Gastrocnemius medialis (tissue), 4 donors: ENCODE measurements at regions not wholly inside any gene's neighbourhood (a gene's known extent, or its start where the extent isn't known, plus 50 kb on each side); places are given as distances from the start of the nearest gene placed in this dataset.

Experiments used
- ATAC-seq, 2 donors: fragments of 150-250 bp; one replicate each; pipeline ENCODE4 v1.9.1; 2016
- DNase-seq, 2 donors: peaks; one replicate each; pipeline ENCODE4 v3.0.0-alpha.2; 2019
- H3K27ac ChIP-seq, 4 donors: fragments of 200-600 bp; sonication (generic); 1 replicate in 1 of 4; 2 replicates in 3 of 4; pipeline ENCODE4 v1.5.1; 2016 to 2018; ENCODE audit warnings: mild to moderate bottlenecking in 2 of 4, moderate library complexity in 1 of 4
- H3K27me3 ChIP-seq, 3 donors: fragments of 200-600 bp; sonication (generic) in 2 of 3; 1 replicate in 1 of 3; 2 replicates in 2 of 3; pipeline versions ENCODE4 v1.5.1 to v1.6.0; 2016 to 2019; ENCODE audit warnings: mild to moderate bottlenecking in 1 of 3, moderate library complexity in 1 of 3
- H3K36me3 ChIP-seq, 2 donors: fragments of 200-600 bp; sonication (generic) in 1 of 2; one replicate each; pipeline ENCODE4 v1.5.1; 2017 to 2018
- H3K4me1 ChIP-seq, 2 donors: fragments of 200-600 bp; sonication (generic) in 1 of 2; one replicate each; pipeline ENCODE4 v1.5.1; 2016 to 2017; ENCODE audit warnings: mild to moderate bottlenecking in 2 of 2
- H3K4me3 ChIP-seq, 4 donors: fragments of 200-600 bp; sonication (generic) in 3 of 4; 1 replicate in 1 of 4; 2 replicates in 3 of 4; pipeline ENCODE4 v1.5.1; 2016 to 2019; ENCODE audit warnings: mild to moderate bottlenecking in 2 of 4
- H3K9me3 ChIP-seq, 3 donors: fragments of 200-600 bp; sonication (generic) in 2 of 3; 1 replicate in 1 of 3; 2 replicates in 2 of 3; pipeline ENCODE4 v1.5.1; 2016 to 2019
- POLR2A ChIP-seq, 2 donors: fragments of 450-650 bp; IDR thresholded peaks; one replicate each; pipeline ENCODE4 v1.6.1; 2017; ENCODE audit warnings: antibody characterized with exemption in 2 of 2, mild to moderate bottlenecking in 2 of 2, moderate library complexity in 2 of 2
- in situ Hi-C, 4 donors: fragments of 200-750 bp; cut with MboI; loops; one replicate each; pipeline versions ENCODE4 v1.15.0 to v1.8.0; 2017; ENCODE audit warnings: low sequenced_read_pairs in 4 of 4
- intact Hi-C: fragments of 100-400 bp; cut with DNase I; formaldehyde crosslinking; loops from one replicate; pipeline ENCODE4 v1.15.1; 2023; ENCODE audit warnings: low total_unique reads
- TF ChIP-seq, protein P1 (sequence below), 5 experiments: fragments of 450-650 bp in 3 of 5; fragments of 200-600 bp in 2 of 5; sonication (generic) in 2 of 5; IDR thresholded peaks in 4 of 5; conservative IDR thresholded peaks in 1 of 5; 1 replicate in 4 of 5; 2 replicates in 1 of 5; pipeline ENCODE4 v1.5.1; 2016 to 2019; ENCODE audit warnings: antibody characterized with exemption in 5 of 5, mild to moderate bottlenecking in 3 of 5, moderate library complexity in 3 of 5

DNA sequence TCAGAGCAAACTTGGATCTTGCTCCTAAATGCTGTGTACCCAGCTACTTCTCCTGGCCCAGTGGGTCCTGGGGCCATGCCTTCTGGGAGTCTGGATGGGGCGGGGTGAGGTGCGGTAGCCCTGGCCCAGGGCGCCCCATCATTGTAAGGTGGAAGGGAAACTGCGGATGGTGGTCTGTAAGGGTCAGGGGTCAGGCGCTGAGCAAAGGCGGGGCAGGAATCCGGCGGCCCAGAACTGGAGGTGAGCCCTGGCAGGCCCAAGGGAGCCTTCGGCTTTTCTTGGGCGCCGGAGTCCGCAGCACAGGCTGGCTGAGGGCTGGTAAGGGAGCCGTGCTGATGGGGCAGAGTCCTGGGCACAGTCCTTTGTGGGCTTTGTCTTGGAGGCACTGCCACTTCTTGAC lies 66.5 kb upstream of the CTBP2 start:
- H3K27ac ChIP-seq: no peak overlapping the region
- no peaks in the 10 kb centered on the region for H3K9me3 ChIP-seq
- DNase-seq (no peak), ATAC-seq (no peak)
- no peaks in the 10 kb centered on the region for H3K36me3 ChIP-seq
- in situ Hi-C loops: no loop called here
- H3K4me1 ChIP-seq: no peaks in the 10 kb centered on the region
- intact Hi-C loops: no loop called here
- H3K4me3 ChIP-seq: no peak overlapping the region
- no peaks in the 10 kb centered on the region for H3K27me3 ChIP-seq
- TF ChIP-seq, protein P1, sequence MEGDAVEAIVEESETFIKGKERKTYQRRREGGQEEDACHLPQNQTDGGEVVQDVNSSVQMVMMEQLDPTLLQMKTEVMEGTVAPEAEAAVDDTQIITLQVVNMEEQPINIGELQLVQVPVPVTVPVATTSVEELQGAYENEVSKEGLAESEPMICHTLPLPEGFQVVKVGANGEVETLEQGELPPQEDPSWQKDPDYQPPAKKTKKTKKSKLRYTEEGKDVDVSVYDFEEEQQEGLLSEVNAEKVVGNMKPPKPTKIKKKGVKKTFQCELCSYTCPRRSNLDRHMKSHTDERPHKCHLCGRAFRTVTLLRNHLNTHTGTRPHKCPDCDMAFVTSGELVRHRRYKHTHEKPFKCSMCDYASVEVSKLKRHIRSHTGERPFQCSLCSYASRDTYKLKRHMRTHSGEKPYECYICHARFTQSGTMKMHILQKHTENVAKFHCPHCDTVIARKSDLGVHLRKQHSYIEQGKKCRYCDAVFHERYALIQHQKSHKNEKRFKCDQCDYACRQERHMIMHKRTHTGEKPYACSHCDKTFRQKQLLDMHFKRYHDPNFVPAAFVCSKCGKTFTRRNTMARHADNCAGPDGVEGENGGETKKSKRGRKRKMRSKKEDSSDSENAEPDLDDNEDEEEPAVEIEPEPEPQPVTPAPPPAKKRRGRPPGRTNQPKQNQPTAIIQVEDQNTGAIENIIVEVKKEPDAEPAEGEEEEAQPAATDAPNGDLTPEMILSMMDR (IDR thresholded peaks at IDR 0.05 in 4 of 5, conservative IDR thresholded peaks at IDR 0.05 in 1 of 5): no peak
- TF ChIP-seq POLR2A (IDR thresholded peaks at IDR 0.05): no peak

DNA sequence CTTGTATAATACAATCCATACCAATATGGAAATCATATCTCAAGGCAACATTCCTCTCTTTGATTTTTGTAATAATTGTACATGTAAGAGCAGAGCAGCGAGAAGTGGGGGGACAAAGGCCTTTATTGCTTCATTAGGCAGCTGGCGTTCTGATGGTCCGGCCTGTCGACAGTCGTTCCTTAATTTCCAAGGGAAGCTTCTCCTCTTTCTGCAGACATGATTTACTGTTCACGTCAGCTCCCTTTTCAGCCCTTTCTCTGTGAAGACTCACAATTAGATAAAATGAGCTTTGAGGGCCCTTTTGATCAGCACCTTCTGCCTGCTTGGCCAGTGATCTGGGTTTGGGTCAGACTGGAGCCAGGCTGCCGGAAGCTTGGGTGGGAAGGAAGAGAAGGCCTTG lies 65.6 kb upstream of the CTBP2 start:
- no peaks in the 10 kb centered on the region for H3K4me1 ChIP-seq
- DNase-seq: no peak
- intact Hi-C loops (no loop called here), in situ Hi-C loops (no loop called here)
- no peak overlapping the region for H3K4me3 ChIP-seq
- no peak for ATAC-seq
- H3K27ac ChIP-seq: no peak overlapping the region
- H3K9me3 ChIP-seq: no peaks in the 10 kb centered on the region
- H3K36me3 ChIP-seq: no peaks in the 10 kb centered on the region
- TF ChIP-seq, protein P1 (IDR thresholded peaks at IDR 0.05 in 4 of 5, conservative IDR thresholded peaks at IDR 0.05 in 1 of 5): no peak
- TF ChIP-seq POLR2A (IDR thresholded peaks at IDR 0.05): no peak
- no peaks in the 10 kb centered on the region for H3K27me3 ChIP-seq

DNA sequence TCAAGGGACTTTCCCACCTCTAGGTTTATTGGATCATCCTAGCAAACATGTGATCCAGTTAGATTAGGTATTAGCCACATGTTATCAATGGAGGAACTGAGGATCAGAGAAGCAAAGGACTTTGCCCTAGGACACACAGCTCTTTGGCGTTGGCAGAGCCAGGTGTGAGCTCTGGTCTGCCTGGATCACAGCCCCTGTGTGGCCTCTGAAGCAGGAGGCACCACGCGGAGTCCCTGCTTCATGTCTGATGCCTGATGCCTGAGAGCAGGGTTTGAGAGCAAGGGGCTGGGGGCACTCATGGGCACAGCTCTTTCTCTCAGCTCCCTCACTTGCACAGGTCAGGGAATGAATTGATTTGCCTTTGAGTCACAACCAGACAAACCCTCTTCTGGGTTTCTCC lies 64.7 kb upstream of the CTBP2 start:
- no peak overlapping the region for H3K27ac ChIP-seq
- no peaks in the 10 kb centered on the region for H3K36me3 ChIP-seq
- intact Hi-C loops (no loop called here), in situ Hi-C loops (no loop called here)
- TF ChIP-seq POLR2A (IDR thresholded peaks at IDR 0.05): no peak
- TF ChIP-seq, protein P1 (IDR thresholded peaks at IDR 0.05 in 4 of 5, conservative IDR thresholded peaks at IDR 0.05 in 1 of 5): no peak
- DNase-seq (no peak), ATAC-seq (no peak)
- no peak overlapping the region for H3K4me3 ChIP-seq
- H3K27me3 ChIP-seq: no peaks in the 10 kb centered on the region
- H3K4me1 ChIP-seq: no peaks in the 10 kb centered on the region
- no peaks in the 10 kb centered on the region for H3K9me3 ChIP-seq

DNA sequence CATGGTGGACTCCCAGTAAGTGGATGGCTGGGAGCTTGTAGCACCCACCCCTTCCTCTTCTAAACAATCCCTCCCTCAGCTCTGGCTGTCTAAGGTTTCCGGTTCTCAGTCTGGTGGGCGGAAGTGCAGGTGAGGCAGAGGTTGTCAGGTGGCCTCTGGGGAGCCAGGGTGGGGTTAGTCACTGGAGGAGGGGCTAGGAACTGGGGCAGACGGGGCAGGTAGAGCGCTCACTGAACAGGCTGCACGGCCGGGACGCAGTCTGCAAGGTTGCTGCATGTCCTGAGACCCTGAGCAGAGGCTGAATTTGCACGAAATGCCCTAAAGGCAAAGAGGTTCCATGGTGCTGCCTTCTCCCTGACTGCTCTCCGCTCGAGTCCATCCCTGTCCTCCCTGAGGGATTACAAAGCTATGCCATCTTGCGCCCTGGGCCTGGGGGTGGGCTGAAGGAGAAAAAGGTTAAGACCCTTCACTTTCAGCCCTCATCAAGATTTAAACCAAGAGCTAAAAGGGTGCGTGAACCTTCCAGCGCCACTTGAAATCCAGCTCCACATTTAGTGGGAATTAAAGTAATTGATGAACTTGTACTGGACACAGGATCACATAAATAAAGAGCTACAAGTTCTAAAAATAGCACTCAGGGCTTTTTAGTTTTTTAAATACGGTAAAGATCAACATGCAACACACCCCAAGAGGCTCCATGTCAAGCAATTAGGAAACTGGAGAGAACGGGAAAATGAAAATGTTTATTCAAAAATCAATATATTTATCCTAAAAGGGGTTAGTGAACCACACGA lies 62.3 kb upstream of the CTBP2 start:
- Histone ChIP-seq H3K9me3 (no peaks in the 10 kb centered on the region), H3K27ac (no peak overlapping the region), H3K27me3 (no peaks in the 10 kb centered on the region), H3K4me3 (no peak overlapping the region), H3K36me3 (no peaks in the 10 kb centered on the region), H3K4me1 (no peaks in the 10 kb centered on the region)
- ATAC-seq (no peak), DNase-seq (no peak)
- TF ChIP-seq, protein P1 (IDR thresholded peaks at IDR 0.05 in 4 of 5, conservative IDR thresholded peaks at IDR 0.05 in 1 of 5): no peak
- no peak for TF ChIP-seq POLR2A (IDR thresholded peaks at IDR 0.05)
- intact Hi-C loops: no loop called here
- in situ Hi-C loops: no loop called here

DNA sequence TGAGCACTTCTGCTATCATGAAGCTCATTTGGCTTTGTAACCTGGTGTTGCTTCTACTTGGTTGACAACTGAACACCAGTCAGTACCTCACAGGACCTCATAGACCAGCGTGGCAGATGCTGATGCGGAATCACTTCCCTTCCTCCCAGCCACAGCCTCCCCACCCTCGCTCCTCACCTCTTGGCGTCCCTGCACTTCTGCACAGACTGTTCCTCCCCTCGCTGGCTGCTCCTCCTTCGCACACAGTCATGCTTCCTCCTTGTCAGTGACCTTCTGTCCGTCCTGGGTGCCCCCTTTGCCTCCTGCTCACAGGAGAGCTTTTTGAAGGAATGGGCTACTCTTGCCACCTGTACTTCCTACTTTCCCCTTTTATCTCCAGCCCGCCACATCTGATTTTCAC lies 61.4 kb upstream of the CTBP2 start:
- no peaks in the 10 kb centered on the region for H3K36me3 ChIP-seq
- in situ Hi-C loops: no loop called here
- H3K27me3 ChIP-seq: no peaks in the 10 kb centered on the region
- DNase-seq (no peak), ATAC-seq (no peak)
- no peaks in the 10 kb centered on the region for H3K9me3 ChIP-seq
- TF ChIP-seq POLR2A (IDR thresholded peaks at IDR 0.05): no peak
- TF ChIP-seq, protein P1 (IDR thresholded peaks at IDR 0.05 in 4 of 5, conservative IDR thresholded peaks at IDR 0.05 in 1 of 5): no peak
- H3K4me1 ChIP-seq: no peaks in the 10 kb centered on the region
- intact Hi-C loops: no loop called here
- no peak overlapping the region for H3K27ac ChIP-seq
- no peak overlapping the region for H3K4me3 ChIP-seq
